HepG2 (cell line): ENCODE measurements at regions not wholly inside any gene's neighbourhood (a gene's known extent, or its start where the extent isn't known, plus 50 kb on each side); places are given as distances from the start of the nearest gene placed in this dataset.

Experiments
- ATAC-seq: fragments of 200-7000 bp; cut with Tn5 transposase; 3 replicates; pipeline ENCODE4 v1.9.1; 2020; ENCODE audit warnings: mild to moderate bottlenecking, moderate library complexity
- BruUV-seq: library from RNA; stranded (reverse); fragments of 400-500 nt; replicated peaks from 2 replicates; lab custom pipeline; 2021; lab: Mats Ljungman, UMichigan
- CTCF ChIA-PET: fragments of 300-600 bp; formaldehyde crosslinking; extraction: SDS; loops from one replicate; lab custom pipeline; 2021; ENCODE audit warnings: low total read pairs, inconsistent platforms, low intra/inter-chr PET ratio; lab: Yijun Ruan, JAX
- POLR2A ChIA-PET: fragments of 350-600 bp; sonication (Branson Sonifier 250); formaldehyde crosslinking; loops from one replicate; lab custom pipeline; 2020; ENCODE audit warnings: antibody characterized with exemption, inconsistent platforms; lab: Yijun Ruan, JAX
- DNase-seq: peaks from one replicate; pipeline ENCODE4 v3.0.0-alpha.2; 2015; ENCODE audit warnings: low spot score
- FAIRE-seq: peaks from 3 replicates; lab custom pipeline; 2011; peaks lifted over from hg19 to GRCh38; lab: Jason Lieb, UNC
- H2AFZ ChIP-seq: one replicate; pipeline ENCODE4 v1.6.1; 2011; ENCODE audit warnings: low read length, inconsistent platforms
- H3K27ac ChIP-seq: fragments of 300-600 bp; 3 replicates; pipeline ENCODE4 v1.8.0; 2011; ENCODE audit warnings: mixed run types, mild to moderate bottlenecking, mixed read lengths, low read length, inconsistent platforms; ENCODE audit not compliant: insufficient read depth; ENCODE audit errors: extremely low read length
- H3K27me3 ChIP-seq, 2 experiments: fragments of 200-600 bp in 1 of 2; 2 replicates in 1 of 2; 3 replicates in 1 of 2; pipeline versions ENCODE4 v1.6.0 to v1.8.0; 2011; ENCODE audit warnings: low read length in 2 of 2, mild to moderate bottlenecking in 2 of 2, moderate library complexity in 2 of 2, inconsistent platforms in 1 of 2; ENCODE audit not compliant: insufficient read depth in 2 of 2, control insufficient read depth in 1 of 2
- H3K36me3 ChIP-seq, 2 experiments: fragments of 200-600 bp in 1 of 2; replicated peaks in 1 of 2; 2 replicates in 1 of 2; 3 replicates in 1 of 2; pipeline versions ENCODE4 v1.5.1 to v1.8.0; 2011; ENCODE audit warnings: low read length in 2 of 2, inconsistent platforms in 1 of 2; ENCODE audit not compliant: insufficient read depth in 2 of 2, control insufficient read depth in 1 of 2
- H3K4me1 ChIP-seq: 2 replicates; pipeline ENCODE4 v1.5.1; 2012; ENCODE audit warnings: low read length, inconsistent platforms; ENCODE audit not compliant: insufficient read depth
- H3K4me2 ChIP-seq: 2 replicates; pipeline ENCODE4 v1.6.0; 2011; ENCODE audit warnings: low read depth, low read length, inconsistent platforms
- H3K4me3 ChIP-seq, 3 experiments: fragments of 200-600 bp in 1 of 3; sonication (generic), shearing (Covaris generic) in 1 of 3; replicated peaks in 1 of 3; 2 replicates each; pipeline ENCODE4 v1.5.1; 2011 to 2016; ENCODE audit warnings: low read length in 3 of 3, inconsistent platforms in 2 of 3, low read depth in 2 of 3, mild to moderate bottlenecking in 2 of 3, control low read depth in 1 of 3, mixed read lengths in 1 of 3; ENCODE audit not compliant: insufficient read depth in 1 of 3
- H3K79me2 ChIP-seq: one replicate; pipeline ENCODE4 v1.6.1; 2011; ENCODE audit warnings: low read length, inconsistent platforms; ENCODE audit not compliant: insufficient read depth
- H3K9ac ChIP-seq: 2 replicates; pipeline ENCODE4 v1.6.0; 2011; ENCODE audit warnings: mild to moderate bottlenecking, low read depth, low read length, inconsistent platforms; ENCODE audit not compliant: insufficient read depth
- H3K9me3 ChIP-seq: 2 replicates; pipeline ENCODE4 v1.5.1; 2012; ENCODE audit warnings: mild to moderate bottlenecking, low read length
- H4K20me1 ChIP-seq: 2 replicates; pipeline ENCODE4 v1.6.0; 2011; ENCODE audit warnings: inconsistent platforms, mild to moderate bottlenecking, low read length, moderate library complexity; ENCODE audit not compliant: insufficient read depth
- CEBPZ ChIP-seq: IDR thresholded peaks from 2 replicates; pipeline ENCODE4 v1.6.1; 2012; ENCODE audit warnings: low read length, improper control_type of control experiment
- ETS1 ChIP-seq: sonication (generic); formaldehyde crosslinking; IDR thresholded peaks from 2 replicates; pipeline ENCODE4 v1.4.0; 2020; ENCODE audit warnings: missing genetic modification reagents
- MTA1 ChIP-seq: sonication (generic); formaldehyde crosslinking; IDR thresholded peaks from 2 replicates; pipeline ENCODE4 v1.4.0; 2020; ENCODE audit warnings: missing genetic modification reagents, mild to moderate bottlenecking, borderline replicate concordance
- NFATC3 ChIP-seq: sonication (generic); formaldehyde crosslinking; IDR thresholded peaks from 2 replicates; pipeline ENCODE4 v1.5.1; 2020; ENCODE audit warnings: mild to moderate bottlenecking, missing genetic modification reagents
- NFE2L1 ChIP-seq: sonication (generic); formaldehyde crosslinking; IDR thresholded peaks from 2 replicates; pipeline ENCODE4 v1.4.0; 2020; ENCODE audit warnings: missing genetic modification reagents, mild to moderate bottlenecking, borderline replicate concordance
- SIN3B ChIP-seq: fragments of 150-350 bp; IDR thresholded peaks from 2 replicates; pipeline ENCODE4 v1.6.1; 2014; ENCODE audit warnings: low read length
- USF2 ChIP-seq, 2 experiments: sonication (generic) in 1 of 2; formaldehyde crosslinking in 1 of 2; IDR thresholded peaks; 2 replicates each; pipeline versions ENCODE4 v1.5.1 to v1.6.1; 2011 to 2020; ENCODE audit warnings: borderline replicate concordance in 1 of 2, low read depth in 1 of 2, low read length in 1 of 2, mild to moderate bottlenecking in 1 of 2, missing genetic modification reagents in 1 of 2, moderate library complexity in 1 of 2
- ZFP91 ChIP-seq: sonication (generic); formaldehyde crosslinking; IDR thresholded peaks from 2 replicates; pipeline ENCODE4 v1.9.0; 2022; ENCODE audit warnings: missing genetic modification reagents, mild to moderate bottlenecking, borderline replicate concordance
- ZNF430 ChIP-seq: sonication (generic); formaldehyde crosslinking; IDR thresholded peaks from 2 replicates; pipeline ENCODE4 v1.9.0; 2021; ENCODE audit warnings: mild to moderate bottlenecking, missing genetic modification reagents
- WGBS: methylation state at CpG from one replicate; pipeline ENCODE4 v1.1.6; 2017; ENCODE audit warnings: low lambda C conversion rate; 5-methylcytosine and 5-hydroxymethylcytosine counted together
- in situ Hi-C: cut with HindIII; loops from 2 replicates; pipeline ENCODE4 v1.10.0; 2017; ENCODE audit warnings: low pct_unique_long_range_greater_than_20kb; ENCODE audit not compliant: extremely low pct_ligation_motif_present
- intact Hi-C: fragments of 100-400 bp; cut with micrococcal nuclease; formaldehyde crosslinking; loops from one replicate; pipeline ENCODE4 v1.10.0; 2022; ENCODE audit not compliant: unreplicated experiment

GRCh38 chr13:73167028-73167820 lies 108.4 kb downstream of the KLF5 start:
- in situ Hi-C loops, result no loop called here
- POLR2A ChIA-PET, result no interaction called here

More at GRCh38 chr13:73167028-73167820, 108.4 kb downstream of the KLF5 start:
- no TSS peak for BruUV-seq
- Histone ChIP-seq H3K9ac (no peak overlapping the region), H2AFZ (no peak overlapping the region), H3K27me3 (no peaks in the 10 kb centered on the region), H4K20me1 (no peaks in the 10 kb centered on the region), H3K4me1 (peaks cover 30% of the 10 kb centered on the region), H3K9me3 (no peaks in the 10 kb centered on the region), H3K36me3 (no peaks in the 10 kb centered on the region), H3K27ac (no peak overlapping the region), H3K4me2 (no peak overlapping the region), H3K79me2 (no peaks in the 10 kb centered on the region), H3K4me3 (no peak overlapping the region)
- CTCF ChIA-PET, result no interaction called here
- 28% methylated on average over 4 of the region's 4 CpGs for WGBS
- FAIRE-seq (no peak), ATAC-seq (no peak), DNase-seq (no peak)
- intact Hi-C loops, result no loop called here
- TF ChIP-seq NFATC3 (CRISPR knock-in tag), result no peak
- no peak for TF ChIP-seq CEBPZ
- TF ChIP-seq ZFP91 (CRISPR knock-in tag), result no peak
- no peak for TF ChIP-seq SIN3B
- no peak for TF ChIP-seq ETS1
- no peak for TF ChIP-seq MTA1 (CRISPR knock-in tag)
- TF ChIP-seq NFE2L1 (CRISPR knock-in tag), result no peak
- TF ChIP-seq USF2 (IDR thresholded peaks at IDR 0.05; ENCODE audit: low read depth, low read length), result no peak
- no peak for TF ChIP-seq USF2 (CRISPR knock-in tag; IDR thresholded peaks at IDR 0.05; ENCODE audit: borderline replicate concordance)
- TF ChIP-seq ZNF430 (CRISPR knock-in tag), result no peak
